GM18498 (cell line): ENCODE measurements at regions not wholly inside any gene's neighbourhood (a gene's known extent, or its start where the extent isn't known, plus 50 kb on each side); places are given as distances from the start of the nearest gene placed in this dataset.

Experiments used
- ATAC-seq: cut with Tn5 transposase; IDR thresholded peaks from one replicate; pipeline ENCODE4 v1.9.1; 2021; ENCODE audit warnings: mild to moderate bottlenecking, moderate library complexity; ENCODE audit not compliant: unreplicated experiment

DNA sequence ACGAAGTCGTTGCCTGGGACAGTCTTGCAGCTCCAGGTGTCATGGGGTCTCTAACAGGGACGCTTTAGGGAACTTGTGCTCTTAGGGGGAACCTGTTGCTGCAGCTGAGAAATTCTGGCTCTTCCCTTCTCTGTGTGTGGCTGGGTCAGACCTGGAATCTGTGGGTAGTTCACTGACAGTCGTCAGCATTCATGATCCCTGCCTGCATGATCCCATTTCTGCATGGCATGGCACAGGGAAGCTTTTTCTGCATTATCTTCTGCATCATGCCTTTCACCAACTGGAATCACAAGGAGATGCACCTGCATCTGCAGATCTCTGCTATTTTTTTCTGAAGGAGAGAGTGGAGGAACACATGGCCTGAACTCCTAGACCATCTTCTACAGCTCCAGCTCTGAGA, 85.6 kb downstream of the SOX9 start:
- no peak for ATAC-seq

DNA sequence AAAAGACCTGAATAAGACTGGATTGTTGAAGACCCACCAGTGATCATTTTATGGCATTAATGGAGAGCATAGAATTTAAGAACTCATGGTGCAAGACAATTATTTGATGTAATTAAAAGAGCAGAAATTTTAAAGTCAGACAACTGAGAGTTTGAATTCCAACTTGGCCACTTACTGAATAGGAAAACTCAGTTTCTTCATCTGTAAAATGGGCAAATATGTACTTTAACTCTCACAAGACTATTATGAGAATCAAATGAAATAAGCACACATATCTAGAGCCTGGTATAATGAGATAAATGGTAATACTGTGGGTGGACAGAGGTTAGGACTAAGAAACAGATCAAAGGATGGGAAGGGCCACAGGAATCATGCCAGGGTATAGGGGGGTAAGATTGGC, 88.0 kb downstream of the SOX9 start:
- no peak for ATAC-seq

DNA sequence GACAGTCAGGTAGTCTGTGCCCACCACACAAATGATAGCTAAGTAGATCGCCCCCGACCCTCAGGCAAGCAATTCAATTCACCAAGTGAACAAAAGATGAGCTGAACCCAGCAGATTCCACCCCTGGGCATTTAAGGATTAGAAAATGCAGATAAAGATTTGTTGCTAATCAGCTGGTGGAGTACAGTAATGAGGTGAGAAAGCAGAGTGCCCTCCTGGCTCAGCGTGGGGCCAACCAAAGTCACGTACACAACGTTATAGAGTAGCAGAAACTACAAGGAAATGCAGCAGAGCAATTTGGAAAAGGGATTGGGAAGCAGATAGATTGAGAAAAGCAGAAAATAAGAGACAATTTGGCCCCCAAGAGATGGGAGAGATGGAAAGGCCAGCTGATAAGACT, 91.2 kb downstream of the SOX9 start:
- ATAC-seq = no peak

DNA sequence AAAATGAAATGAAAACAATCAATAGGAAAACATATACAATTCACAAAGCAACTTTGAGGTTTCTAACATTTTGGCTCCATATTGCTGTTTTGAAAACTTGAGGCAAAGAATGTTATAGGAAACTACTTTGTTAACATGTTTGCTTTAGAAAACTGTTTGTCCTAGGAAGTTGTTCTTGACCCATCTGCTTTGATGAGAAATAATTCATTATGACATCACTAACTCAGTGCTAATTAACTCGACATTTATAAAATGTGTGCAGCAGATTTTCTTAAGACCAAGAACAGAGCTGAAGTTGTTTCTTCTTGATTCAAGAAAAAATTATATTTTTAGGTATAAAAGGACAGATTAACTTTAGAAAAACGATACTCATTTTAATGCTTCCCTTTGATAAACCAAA, 94.7 kb downstream of the SOX9 start:
- no peak for ATAC-seq

DNA sequence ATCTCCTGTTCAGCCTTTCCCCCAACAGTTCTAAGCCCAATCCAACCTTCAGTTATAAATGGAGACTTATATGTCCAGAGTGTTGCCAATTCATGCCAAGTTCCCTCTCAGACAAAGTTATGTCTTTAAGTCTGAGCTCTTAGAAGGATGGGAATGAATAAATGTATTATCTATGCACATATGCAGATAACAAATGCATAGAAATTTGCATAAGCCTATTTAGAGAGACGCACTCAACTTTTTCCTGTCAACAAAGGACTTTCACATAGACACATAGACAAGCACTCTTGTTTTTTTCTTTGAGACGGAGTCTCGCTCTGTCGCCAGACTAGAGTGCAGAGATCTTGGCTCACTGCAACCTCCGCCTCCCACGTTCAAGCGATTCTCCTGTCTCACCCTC, 95.1 kb downstream of the SOX9 start:
- no peak for ATAC-seq

DNA sequence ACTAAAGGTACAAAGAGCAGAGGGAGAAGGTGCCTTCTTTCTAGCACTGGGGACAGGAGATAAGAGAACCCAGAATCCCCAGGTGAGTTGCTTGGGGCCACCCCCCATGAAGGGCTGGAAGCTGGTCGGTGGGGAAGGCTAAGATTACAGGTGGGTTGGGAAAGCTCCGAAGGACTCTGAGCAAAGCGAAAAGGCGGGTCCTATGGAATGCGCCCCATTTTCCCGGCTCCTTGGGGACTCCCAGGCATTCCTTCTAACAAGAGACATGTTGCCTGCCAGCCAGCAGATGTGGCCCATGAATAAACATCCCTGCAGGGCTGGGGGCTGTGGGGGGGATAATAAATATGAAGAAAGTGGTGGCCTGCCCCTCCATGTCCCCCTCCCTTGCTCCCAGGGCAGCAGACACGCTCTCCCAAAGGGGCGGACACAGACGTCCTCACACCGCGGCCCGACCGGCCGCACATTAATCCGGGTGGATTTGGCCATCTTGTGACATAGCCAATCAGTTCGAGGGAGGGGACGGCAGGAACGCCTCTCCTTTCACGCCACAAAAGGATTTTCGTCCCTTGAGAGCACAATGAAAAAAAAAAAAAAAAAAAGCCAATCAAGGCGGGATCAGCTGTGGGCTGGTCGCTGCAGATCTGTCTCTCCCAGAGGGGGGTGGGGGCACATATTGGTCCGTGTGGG, 98.5 kb downstream of the SOX9 start:
- no peak for ATAC-seq

DNA sequence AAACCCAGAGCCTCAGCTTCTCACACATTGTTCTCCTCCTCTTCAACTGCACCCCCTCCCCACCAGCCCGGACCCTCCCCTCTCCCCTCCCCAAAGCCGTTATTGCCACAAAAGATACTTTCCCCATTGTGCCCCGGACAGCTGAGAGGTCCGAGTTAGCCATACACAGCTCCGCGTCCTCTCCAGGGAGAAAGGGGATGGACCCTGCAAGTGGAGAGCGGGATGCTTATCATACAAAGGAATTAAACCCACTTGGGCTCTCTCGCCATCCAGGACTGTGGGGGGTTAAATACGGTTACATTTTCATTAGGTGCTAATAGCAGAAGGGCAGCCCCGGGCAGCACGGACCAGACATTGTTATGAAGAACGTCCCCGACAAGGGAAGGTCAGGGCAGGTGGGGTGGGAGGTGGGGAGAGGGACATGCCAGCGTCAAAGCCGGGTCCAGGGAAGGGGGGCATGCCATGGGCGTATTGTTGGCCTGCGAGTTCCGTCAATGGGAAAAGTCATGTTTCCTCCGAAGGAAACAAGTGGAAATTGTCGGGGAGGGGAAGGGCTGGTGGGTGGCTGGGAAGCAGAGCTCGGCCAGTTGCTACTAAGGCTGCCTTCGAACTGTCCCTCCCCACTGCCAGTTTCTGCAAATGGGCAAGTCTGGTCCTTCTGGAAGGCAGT, 99.1 kb downstream of the SOX9 start:
- ATAC-seq = no peak

DNA sequence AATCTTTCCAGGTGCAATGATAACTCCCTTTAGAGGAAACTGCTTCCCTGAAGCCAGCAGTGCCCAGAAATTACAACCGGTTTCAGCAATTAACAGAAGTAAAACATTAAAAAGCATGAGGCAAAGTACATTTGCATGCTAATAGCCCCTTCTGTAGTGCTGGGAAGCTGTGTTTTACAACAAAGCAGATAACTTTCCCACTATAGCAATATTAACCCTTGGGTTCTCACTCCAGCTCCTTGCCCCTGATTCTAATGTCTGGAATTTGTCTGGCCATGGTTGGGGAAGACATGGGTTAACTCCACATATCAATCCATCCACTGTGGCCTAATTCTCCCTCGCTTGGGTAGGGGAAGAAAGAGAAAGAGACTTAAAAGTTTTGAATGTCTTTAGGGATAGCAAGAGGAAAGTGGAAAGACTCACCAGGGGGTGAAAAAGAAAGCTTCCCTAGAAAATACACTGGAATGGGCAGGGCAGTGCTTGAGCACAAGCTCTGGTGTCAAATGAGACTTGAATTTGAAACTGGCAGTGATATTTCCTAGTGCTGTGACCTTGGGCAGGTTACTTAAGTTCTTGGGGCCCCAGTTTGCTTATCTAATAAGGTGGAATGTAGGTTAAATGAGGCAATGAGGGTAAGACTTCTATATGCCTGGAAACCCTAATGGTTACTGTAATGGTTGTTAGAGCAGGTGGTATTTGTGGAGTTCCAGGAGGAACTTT, 102.0 kb downstream of the SOX9 start:
- no peak for ATAC-seq

DNA sequence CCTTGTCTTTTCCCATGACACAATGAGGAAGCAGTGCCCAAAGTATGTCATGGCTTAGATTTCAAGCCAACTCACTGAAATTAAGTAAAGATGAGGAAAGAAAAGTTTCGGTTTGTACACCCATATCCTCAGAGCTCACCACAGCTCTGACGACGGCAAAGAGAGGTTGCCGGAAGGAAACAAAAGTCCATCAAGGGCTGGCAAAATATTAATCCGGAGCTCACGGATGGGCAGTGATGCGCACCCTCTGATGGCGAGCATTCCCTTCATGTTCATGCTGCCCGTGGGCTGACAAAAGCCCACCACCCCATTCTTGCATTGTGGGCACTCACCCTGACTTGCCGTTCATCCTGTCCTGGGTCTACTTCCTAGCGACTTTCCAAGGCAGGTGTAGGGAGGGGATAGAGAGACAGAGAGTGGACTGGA, 103.1 kb downstream of the SOX9 start:
- ATAC-seq = no peak

DNA sequence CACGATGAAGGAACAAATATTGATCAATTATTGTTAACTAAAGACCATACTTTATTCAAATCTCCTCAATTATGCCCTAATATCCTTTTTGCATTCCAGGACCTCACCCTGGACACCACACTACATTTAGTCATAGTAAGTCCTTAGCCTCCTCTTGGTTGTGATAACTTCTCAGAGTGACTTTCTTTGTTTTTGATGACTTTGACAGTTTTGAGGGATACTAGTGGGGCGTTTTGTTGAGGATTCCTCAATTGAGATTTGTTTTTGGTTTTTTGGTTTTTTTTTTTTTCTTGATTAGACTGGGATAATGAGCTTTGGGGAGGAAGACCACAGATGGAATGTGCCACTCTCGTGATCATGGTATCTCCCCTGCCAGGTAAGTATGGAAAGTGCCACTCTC, 105.5 kb downstream of the SOX9 start:
- ATAC-seq = no peak

DNA sequence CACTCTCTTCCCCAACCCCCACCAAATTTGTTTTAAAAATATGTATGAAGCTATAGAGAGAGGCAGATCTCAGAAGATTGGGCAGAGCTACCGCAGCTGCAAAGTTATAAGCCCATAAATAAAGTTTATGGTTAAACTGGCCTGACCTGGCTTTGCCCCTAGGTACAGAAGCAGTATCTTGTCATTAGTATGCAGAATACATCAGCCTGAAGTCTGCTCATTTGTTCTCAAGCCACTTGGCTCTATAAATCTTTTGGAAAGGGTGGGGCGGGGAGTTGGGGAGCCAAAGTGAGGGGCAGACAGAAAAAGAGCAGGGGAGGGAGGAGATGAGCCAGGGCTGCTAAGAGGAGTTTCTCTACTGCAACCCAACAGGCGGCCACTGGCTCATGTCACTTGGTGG, 113.2 kb downstream of the SOX9 start:
- ATAC-seq = no peak

DNA sequence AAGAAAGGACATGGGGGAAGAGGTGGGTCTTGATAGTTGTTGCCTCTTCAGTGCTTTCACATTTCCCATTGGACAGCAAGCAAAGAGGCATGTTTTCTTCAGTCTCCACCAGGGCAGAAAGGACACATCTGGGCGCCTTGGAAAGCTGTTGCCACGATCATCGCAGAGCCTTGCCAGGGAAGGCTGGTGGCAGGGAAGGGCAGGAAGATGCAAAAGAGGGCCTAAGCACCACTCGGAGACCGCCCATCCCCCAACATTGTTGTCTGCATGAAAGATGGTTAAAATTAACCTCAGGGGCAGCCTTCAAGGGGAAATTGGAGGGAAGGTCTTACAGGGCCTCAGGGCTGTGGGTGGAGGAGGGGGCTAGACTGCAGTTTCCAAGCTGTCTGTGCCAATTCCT, 114.2 kb downstream of the SOX9 start:
- no peak for ATAC-seq

DNA sequence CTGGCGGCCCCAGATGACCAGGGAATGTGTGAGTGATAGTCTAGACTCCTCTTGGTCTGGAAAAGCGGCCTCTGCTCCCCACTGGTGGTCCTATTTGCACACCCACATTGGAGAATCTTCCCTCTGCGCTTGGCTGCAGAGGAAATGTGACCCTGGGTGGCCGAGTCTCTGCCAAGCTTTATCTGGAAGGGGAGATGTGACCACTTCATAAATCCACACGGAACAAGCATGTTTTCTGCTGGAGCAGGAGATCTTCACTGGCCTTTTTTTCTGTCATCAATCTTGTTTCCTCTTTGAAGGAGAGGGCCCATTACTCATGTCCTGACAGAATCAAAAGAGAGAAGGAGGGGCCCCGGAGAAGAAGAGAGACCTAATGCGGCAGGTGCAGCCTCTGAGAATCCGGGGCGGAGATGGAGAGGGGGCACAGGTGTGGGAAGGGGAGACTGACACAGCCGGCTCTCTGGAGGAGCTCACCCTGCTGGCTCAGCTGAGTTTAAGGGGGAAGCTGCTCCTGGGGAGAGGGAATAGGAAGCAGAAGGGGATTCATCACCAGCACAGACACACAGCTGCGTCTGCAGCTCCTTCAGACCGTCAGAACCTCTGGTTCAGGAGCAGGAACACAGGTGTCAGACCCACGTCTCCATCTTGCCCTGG, 116.3 kb downstream of the SOX9 start:
- no peak for ATAC-seq

DNA sequence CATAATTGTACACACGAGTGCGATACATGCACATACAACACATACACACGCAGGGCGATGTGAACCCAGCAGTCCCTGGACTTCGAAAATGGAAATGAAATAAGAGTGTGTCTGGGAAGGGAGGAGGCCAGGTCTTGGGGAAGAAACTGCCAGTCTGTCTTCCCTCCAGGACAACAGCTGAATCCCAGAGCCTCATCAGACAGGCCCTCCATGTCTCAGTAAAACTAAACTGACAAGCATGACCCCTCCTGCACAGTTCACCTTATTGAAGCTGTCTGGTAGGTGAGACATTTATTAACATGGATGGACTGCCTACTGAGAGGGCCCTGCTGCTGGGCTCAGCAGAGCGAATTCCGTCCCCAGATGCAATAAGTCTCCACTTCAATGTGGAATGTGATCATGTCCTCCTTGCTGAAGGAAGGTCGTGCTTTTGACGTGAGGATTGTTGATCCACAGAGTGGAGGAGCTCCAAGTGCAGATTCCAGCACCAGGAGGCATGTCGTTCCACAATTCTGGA, 117.4 kb downstream of the SOX9 start:
- no peak for ATAC-seq

DNA sequence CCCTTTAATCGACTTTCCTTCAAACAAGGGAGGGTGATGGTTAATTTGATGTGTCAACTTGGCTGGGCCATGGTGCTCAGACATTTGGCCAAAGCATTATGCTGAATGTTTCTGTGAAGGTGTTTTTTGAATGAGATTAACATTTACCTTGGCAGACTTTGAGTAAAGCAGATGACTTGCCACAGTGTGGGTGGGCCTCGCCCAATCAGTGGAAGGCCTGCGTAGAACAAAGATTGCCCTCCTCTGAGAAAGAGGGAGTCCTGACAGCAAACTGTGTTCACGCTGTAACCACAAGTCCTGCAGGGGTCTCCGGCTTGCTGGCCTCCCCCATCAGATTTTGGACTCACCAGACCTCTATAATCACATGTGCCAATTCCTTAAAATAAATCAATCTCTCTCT, 118.7 kb downstream of the SOX9 start:
- ATAC-seq = no peak

DNA sequence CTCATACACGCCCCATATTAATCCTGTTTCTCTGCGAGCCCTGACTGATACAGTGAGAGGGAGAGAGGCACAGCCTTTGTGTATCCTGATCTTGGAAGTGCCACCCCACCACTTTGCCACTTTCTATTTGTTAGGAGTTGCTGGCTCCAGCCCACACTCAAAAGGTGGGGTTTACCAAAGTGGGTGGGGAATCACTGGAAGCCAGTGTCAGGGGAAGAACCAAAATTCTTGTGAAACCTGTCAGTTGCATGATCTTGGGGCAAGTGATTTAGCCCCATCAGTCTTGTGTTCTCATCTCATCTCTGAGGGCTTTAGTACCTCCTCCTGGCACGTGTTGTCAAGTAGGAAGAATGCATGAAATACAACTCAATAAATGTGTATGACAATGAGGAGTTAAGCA, 119.5 kb downstream of the SOX9 start:
- no peak for ATAC-seq

DNA sequence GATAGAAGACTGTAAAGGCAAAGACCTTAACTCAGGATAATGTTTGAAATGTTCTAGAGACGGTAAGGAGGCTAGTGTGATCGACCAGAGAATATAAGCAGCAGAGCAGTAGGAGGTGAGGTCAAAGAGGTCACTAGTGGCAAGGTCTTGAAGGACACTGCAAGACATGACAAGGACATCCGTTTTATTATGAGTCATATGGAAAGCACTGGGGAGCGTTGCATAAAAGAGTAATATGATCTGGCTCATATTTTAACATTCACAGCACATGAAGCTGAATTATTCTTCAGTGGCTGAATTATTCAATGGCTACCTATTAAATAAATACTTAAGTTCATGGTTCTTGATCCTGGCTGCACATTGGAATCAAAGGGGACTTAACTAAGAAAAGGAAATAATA, 123.7 kb downstream of the SOX9 start:
- no peak for ATAC-seq

DNA sequence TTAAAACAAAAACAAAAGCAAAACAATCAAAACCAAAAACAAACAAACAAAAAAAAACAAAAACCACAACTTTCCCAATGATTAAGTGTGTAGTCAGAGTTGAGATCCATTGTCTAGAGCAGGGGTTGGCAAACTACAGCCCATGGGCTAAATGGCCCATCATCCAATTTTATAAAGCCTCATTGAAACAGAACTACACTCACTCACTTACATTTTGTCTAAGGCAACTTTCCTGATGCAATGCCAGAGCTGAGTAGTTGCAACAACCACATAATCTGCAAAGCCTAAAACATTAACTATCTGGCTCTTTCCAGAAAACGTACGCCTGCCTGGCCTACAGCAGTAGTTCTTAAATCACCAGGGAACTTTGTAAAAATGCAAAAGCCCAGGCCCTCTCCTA, 124.1 kb downstream of the SOX9 start:
- ATAC-seq = no peak

DNA sequence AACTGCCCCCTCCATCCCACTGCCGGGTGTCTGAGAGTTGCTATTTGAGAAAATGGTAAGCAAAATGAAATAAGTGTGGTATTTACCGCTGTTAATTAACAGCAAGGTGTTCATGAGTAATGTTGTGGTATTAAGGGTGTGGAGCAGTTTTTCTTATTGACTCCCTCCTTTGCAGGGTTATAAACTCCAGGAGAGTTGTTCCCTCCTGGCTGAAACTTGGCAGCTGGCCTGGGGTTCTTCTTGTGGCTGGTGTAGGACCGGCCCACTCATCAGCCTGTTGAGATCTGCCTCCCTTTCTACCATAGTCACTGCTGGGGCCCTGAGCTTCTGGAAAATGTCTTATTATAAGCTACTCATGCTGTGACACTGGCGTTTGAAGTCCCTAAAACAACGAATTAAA, 128.6 kb downstream of the SOX9 start:
- ATAC-seq = no peak

DNA sequence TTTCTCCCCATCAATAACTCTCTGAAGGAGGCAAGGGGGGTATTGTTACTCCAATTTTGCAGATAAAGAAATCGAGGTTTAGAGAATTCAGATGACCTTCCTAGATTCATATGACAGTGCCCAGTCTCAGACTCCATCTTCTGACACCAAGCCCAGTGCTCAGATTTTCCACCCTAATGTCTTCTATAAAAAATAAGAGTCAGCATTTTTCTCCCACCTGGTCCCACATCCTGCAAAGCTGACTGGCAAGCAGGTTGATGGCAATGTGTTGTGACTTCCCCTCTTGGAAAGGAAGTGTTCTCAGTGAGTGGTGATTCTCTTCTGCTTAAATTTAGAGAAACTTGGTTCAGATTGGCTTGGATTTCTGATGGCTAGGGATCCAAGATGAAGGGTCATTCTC, 129.4 kb downstream of the SOX9 start:
- no peak for ATAC-seq

DNA sequence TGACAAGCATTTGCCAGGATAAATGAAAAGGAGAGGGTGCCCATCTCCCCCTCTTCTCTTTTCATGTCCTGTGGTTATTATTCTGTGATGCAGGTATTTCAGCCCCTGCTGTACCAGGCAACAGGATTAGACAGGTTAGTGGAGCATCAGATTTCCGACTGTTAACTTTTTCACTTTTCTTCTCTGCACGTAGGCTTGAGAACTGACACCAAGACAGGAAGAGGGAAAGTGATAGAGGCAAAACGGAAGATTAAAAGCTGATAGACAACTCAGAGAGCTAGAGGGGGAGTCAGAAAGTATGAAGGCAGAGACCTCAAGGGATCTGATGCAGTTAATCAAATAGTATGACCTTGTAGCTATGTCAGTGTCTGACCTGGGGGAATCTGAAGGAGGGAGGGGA, 132.8 kb downstream of the SOX9 start:
- ATAC-seq = no peak
